Stimulated activated naive CD4-positive, alpha-beta T cell (primary cell): ENCODE measurements at regions not wholly inside any gene's neighbourhood (a gene's known extent, or its start where the extent isn't known, plus 50 kb on each side); places are given as distances from the start of the nearest gene placed in this dataset.

Experiments used
- DNase-seq, 6 experiments: peaks; one replicate each; lab custom pipeline; 2025; lab: John Stamatoyannopoulos, UW

GRCh38 chr15:93645594-93645993, 556.6 kb upstream of the RGMA start:
- no peak for DNase-seq

GRCh38 chr15:93644595-93644994, 555.6 kb upstream of the RGMA start:
- no peak for DNase-seq

GRCh38 chr15:93640411-93640962, 551.5 kb upstream of the RGMA start:
- DNase-seq: no peak

DNA sequence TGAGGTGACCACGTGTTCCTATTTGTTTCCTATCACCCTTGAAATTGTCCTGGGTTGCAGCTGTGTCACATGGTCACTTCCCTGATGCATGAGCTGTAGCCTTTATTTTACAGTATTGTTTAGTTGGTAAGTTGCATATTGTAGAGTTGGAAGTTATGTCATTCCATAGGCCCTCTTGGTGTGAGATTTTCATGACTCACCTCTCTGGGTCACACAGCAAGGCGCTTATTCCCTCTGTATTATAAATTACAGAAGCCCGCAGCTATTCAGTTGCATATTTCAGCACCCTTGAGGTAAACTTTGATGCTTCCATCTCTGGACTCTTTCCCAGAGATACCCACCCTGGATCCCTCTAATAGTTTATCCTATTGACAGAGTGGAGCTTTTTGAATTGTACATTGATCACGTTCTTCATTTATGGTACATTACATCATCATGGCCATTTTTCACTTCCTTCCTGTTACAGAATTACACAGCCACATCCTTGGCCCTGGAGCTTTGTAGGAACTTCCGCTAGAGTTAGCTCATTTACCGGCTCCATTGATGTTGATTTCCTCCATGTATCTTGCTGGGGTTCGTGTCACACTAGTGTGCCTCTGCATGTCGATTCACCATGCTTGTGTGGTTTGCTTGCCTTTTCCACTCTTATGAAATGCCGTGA, 543.1 kb upstream of the RGMA start:
- DNase-seq: no peak

- no peak for DNase-seq
Measured at GRCh38 chr15:93619597-93619996, 530.6 kb upstream of the RGMA start.

GRCh38 chr15:93617443-93617842, 528.4 kb upstream of the RGMA start:
- DNase-seq: no peak

DNA sequence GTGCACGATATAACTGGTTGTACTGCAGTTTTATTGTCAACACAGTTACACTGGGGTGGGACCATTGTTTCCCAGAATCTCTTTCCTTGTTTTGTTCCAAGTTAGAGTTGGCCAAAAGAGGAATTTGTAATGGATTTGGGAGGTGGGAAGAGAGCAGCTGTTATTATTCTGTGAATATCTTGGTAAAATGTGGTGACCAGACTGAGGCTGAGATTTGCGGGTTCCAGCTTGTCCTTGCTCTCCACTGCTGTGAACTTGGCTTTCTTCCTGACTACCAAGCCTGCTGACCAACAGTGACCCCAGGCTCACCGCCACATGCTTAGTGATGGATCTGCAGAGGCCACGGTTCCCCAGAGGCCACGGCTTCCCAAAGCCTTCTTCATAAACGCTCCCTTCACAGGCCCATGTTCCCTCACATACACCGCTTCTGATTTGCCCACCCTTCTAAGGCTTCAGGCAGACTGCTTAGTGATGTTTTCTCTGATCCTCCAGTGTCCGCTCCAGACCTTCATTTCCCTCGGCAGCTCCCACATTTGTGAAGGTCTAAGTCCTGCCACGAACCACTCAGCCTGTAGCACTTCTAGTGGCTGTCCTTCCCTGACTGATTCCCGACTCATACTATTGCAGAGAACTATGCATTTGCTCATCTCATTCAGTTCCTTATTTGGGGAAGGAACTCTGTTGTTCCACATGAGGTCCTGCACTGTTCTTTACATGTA, 525.5 kb upstream of the RGMA start:
- no peak for DNase-seq

- DNase-seq: no peak
Measured at GRCh38 chr15:93613386-93613785, 524.4 kb upstream of the RGMA start.

GRCh38 chr15:93612953-93613352, 523.9 kb upstream of the RGMA start:
- no peak for DNase-seq

GRCh38 chr15:93610944-93611343, 521.9 kb upstream of the RGMA start:
- no peak for DNase-seq

GRCh38 chr15:93608643-93609148, 519.7 kb upstream of the RGMA start:
- DNase-seq: no peak

- no peak for DNase-seq
Measured at GRCh38 chr15:93603550-93603949, 514.5 kb upstream of the RGMA start.

DNA sequence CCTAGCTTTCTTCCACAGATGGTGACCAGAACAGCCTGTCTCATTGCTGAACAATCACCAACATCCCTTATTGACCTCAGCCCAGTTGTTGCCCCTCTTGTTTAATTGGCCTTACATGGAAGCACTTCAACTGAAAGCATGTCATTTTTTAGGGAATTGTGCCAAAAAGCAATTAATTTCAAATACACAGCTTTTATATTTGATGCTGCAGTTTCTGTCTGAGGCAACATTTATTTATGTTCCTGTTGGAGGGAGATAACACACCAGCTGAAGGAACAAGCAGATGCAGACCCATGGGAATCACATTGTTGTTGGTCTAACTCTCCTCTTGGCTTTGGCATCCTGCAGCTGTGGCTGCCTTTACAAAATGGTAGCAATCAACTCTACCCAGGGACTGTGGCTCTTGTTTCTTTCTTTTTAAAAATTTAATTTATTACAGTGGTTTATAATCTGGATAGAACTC, 498.1 kb upstream of the RGMA start:
- DNase-seq: no peak

GRCh38 chr15:93585012-93585411, 496.0 kb upstream of the RGMA start:
- no peak for DNase-seq

GRCh38 chr15:93583968-93584367, 495.0 kb upstream of the RGMA start:
- DNase-seq: no peak

GRCh38 chr15:93583552-93583951, 494.5 kb upstream of the RGMA start:
- no peak for DNase-seq

- no peak for DNase-seq
Measured at GRCh38 chr15:93570527-93570926, 481.5 kb upstream of the RGMA start.

GRCh38 chr15:93566762-93567161, 477.8 kb upstream of the RGMA start:
- DNase-seq: no peak

- DNase-seq: no peak
Measured at GRCh38 chr15:93565201-93565600, 476.2 kb upstream of the RGMA start.

DNA sequence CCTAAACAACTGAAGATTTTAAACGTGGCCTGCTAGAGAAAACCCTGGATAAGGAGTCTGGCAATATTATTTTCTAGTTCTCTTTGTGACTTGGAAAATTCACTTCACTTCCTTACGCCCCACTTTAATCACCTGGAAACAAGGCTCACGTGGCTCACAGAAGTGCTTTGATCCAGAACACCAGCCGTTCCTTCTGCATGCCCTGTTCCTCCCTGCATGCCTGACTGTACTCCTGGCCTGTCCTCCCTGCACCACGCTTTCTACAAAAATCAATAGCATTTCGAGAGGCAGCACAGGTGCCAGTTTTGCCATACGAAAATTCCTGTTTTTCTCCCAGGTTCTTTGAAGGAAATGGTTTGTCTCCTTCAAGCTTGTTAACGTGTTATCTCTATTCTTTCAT, 474.2 kb upstream of the RGMA start:
- no peak for DNase-seq

- DNase-seq: no peak
Measured at GRCh38 chr15:93562395-93563123, 473.5 kb upstream of the RGMA start.

DNA sequence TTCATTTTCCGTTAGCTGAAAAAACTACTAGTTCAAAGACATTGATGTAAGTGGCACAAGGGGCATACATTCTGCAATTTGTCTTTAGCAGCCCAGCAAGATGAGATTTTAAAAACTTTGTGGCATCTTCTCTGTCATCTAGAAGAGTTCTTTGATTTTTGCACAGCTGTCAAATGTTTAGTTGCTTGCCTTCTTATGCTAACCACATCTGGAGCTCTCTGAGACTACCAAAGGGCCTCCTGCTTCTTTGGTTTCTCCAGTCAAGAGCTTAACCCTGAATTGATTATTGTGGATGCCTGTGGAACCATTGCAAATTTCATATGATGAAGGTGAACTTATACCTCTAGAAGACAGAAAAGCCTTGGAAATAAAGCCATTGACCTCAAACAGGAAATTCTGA, 468.7 kb upstream of the RGMA start:
- DNase-seq: no peak
